AG04449 (cell line): ENCODE measurements at regions not wholly inside any gene's neighbourhood (a gene's known extent, or its start where the extent isn't known, plus 50 kb on each side); places are given as distances from the start of the nearest gene placed in this dataset.
"Not testable (repeated sequence)": the region's sequence is repeated elsewhere in the genome, so short reads cannot be mapped to it uniquely, and the experiment has no call there.

Experiments used
- CTCF ChIA-PET: fragments of 350-600 bp; formaldehyde crosslinking; extraction: SDS; loops from one replicate; lab custom pipeline; 2021; ENCODE audit warnings: antibody characterized with exemption; lab: Yijun Ruan, JAX
- POLR2A ChIA-PET: fragments of 400-600, 350-600 bp; formaldehyde crosslinking; extraction: SDS; loops from one replicate; lab custom pipeline; 2020; ENCODE audit warnings: antibody characterized with exemption, inconsistent platforms; lab: Yijun Ruan, JAX
- DNase-seq: peaks from one replicate; pipeline ENCODE4 v3.0.0-alpha.2; 2010; ENCODE audit warnings: low read depth, low spot score
- H3K4me3 ChIP-seq: 2 replicates; pipeline ENCODE4 v1.5.1; 2011; ENCODE audit warnings: low read depth, mild to moderate bottlenecking, control low read depth, low read length
- TF ChIP-seq, protein P1 (sequence below): IDR thresholded peaks from one replicate; pipeline ENCODE4 v1.5.1; 2011; ENCODE audit warnings: mild to moderate bottlenecking, moderate library complexity, low read length, control low read depth, inconsistent platforms; ENCODE audit not compliant: insufficient read depth; ENCODE audit errors: missing control alignments

DNA sequence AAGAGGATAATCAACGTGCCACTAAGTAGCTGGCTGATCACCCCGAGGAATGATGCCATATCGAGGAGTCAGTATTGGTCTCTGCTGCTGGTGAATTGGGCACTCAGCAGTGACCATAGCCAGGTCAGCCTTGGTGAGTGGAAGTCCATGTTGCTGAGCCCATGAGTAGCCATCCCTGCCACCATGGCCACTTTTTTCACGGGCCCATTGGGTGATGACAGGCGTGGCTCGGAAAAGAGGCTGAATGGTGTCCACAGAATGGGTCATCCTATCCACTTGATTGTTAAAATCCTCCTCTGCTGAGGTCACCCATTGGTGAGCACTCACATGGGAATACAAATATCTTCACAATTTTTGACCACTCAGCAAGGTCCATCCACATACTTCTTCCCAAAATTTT, 114.4 kb downstream of the UBE2NL start:
- TF ChIP-seq, protein P1, sequence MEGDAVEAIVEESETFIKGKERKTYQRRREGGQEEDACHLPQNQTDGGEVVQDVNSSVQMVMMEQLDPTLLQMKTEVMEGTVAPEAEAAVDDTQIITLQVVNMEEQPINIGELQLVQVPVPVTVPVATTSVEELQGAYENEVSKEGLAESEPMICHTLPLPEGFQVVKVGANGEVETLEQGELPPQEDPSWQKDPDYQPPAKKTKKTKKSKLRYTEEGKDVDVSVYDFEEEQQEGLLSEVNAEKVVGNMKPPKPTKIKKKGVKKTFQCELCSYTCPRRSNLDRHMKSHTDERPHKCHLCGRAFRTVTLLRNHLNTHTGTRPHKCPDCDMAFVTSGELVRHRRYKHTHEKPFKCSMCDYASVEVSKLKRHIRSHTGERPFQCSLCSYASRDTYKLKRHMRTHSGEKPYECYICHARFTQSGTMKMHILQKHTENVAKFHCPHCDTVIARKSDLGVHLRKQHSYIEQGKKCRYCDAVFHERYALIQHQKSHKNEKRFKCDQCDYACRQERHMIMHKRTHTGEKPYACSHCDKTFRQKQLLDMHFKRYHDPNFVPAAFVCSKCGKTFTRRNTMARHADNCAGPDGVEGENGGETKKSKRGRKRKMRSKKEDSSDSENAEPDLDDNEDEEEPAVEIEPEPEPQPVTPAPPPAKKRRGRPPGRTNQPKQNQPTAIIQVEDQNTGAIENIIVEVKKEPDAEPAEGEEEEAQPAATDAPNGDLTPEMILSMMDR, result no peak
- ChIA-PET POLR2A (no interaction called here), CTCF (no interaction called here)
- DNase-seq, result no peak
- no peak overlapping the region for H3K4me3 ChIP-seq

- ChIA-PET CTCF (no interaction called here), POLR2A (no interaction called here)
- no peak overlapping the region for H3K4me3 ChIP-seq
- TF ChIP-seq, protein P1, result no peak
- DNase-seq, result no peak
These were observed 122.9 kb downstream of the UBE2NL start for GRCh38 chrX:144006811-144007210.

DNA sequence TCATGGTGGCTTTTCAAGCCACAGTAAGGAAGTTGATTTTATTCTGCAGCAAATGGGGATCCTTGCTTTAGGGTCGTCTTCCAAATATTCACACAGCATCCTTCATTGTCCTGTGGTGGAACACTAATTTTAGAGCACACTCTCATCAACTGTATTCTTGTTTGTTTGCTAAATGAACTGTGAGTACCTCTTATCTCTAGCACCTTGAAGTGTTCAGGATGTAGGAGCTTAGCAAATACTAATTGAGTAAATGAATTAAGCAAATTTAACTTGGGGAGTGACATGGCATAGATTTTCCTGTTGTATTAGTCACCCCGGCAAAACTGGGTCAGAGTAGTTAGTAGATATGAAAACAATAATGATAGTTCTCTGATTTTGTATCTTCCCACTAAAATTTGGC, 156.9 kb downstream of the UBE2NL start:
- no peak overlapping the region for H3K4me3 ChIP-seq
- no peak for DNase-seq
- ChIA-PET POLR2A (no interaction called here), CTCF (no interaction called here)
- TF ChIP-seq, protein P1, result no peak

GRCh38 chrX:144042271-144042670, 158.4 kb downstream of the UBE2NL start:
- TF ChIP-seq, protein P1, result no peak
- ChIA-PET POLR2A (no interaction called here), CTCF (no interaction called here)
- DNase-seq, result no peak
- H3K4me3 ChIP-seq, result no peak overlapping the region

DNA sequence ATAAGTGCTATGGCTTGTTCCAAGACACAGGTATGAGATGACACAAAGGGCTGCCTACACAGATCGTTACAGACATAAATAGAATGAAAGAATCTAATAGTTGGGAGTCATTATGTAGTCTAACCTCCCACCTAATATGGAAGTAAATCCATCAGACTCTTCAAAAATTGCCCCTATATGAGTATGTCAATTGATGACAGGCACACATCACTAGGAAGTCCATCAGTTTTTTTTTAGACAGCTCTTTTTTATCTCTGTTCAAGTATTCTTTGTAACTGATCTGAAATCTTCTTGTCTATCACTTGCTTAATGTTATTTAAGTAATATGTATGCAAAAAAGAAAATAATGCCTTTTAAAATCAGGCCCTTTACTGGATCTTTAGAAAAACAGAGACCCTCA, 191.6 kb downstream of the UBE2NL start:
- ChIA-PET CTCF (no interaction called here), POLR2A (no interaction called here)
- TF ChIP-seq, protein P1, result no peak
- no peak for DNase-seq
- H3K4me3 ChIP-seq, result no peak overlapping the region

GRCh38 chrX:144082237-144082636, 198.4 kb downstream of the UBE2NL start:
- CTCF ChIA-PET, POLR2A ChIA-PET: not testable (repeated sequence)

GRCh38 chrX:144089674-144090073, 205.8 kb downstream of the UBE2NL start:
- POLR2A ChIA-PET, CTCF ChIA-PET, H3K4me3 ChIP-seq, DNase-seq: not testable (repeated sequence)

More at GRCh38 chrX:144082237-144082636, 198.4 kb downstream of the UBE2NL start:
- not testable (repeated sequence) for DNase-seq, H3K4me3 ChIP-seq

- CTCF ChIA-PET, POLR2A ChIA-PET, H3K4me3 ChIP-seq, DNase-seq: not testable (repeated sequence)
These were observed 208.2 kb downstream of the UBE2NL start for GRCh38 chrX:144092116-144092515.

DNA sequence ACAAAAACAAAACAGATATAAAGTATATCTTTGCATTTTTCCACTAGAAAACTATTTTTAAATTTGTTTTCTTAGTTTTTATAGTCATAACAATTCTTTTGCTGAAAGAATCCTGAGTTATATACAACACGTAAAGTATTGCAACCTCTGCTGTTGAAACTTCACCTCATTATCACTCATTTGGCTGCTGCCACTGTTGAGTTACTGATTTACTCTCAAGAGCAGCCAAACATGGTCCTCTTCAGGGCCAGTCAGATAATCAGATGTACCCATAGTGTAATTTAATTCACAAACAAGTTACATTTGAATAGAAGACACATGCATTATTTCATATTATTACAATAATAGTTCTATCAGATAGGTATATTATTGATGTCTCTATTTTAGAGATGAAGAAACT, 235.6 kb downstream of the UBE2NL start:
- POLR2A ChIA-PET, DNase-seq, CTCF ChIA-PET, H3K4me3 ChIP-seq: not testable (repeated sequence)

DNA sequence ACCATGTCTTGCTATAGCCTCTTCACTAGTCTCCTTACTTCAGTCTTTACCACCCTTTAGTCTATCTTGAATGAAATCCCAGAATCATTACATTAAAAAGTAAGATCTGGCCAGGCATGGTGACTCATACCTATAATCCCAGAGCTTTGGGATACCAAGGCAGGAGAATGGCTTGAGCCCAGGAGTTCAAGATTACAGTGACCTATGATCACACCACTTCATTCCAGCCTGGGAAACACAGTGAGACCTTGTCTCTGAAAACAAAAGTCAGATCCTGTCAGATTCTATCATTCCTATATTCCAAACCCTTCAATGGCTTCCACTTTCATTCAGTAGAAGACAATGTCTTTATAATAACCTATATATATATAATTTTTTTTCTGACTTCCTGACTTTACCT, 237.7 kb downstream of the UBE2NL start:
- H3K4me3 ChIP-seq, DNase-seq, POLR2A ChIA-PET, CTCF ChIA-PET: not testable (repeated sequence)

DNA sequence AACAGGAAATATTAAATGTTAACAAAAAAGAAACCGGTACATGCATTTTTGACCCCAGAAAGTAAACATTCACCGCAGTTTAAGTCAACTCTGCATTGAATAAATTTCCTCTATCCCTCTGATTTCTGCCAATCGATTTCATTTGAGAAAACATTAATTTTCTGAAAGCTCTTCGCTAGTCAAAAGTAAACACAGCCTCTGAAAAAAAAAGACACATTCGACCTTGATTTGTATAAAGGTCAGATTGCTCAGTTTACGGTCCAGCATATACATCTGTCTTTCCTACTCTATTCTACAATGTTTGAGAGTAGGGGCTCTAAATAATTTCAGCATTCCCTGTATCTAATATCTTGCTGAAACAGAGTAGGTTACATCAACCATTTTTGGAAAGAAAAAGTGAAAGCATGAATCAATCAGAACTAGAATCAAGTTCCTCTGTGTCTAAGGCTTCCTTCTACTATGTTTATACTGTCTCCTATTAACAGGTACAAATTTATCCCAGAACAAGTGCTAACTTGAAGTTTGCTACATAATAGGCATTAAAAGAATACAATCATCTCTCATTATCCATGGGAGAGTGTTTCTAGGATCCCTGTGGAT, 243.8 kb downstream of the UBE2NL start:
- POLR2A ChIA-PET, CTCF ChIA-PET, DNase-seq, H3K4me3 ChIP-seq: not testable (repeated sequence)
